SU-DHL-6 (cell line): ENCODE measurements at regions not wholly inside any gene's neighbourhood (a gene's known extent, or its start where the extent isn't known, plus 50 kb on each side); places are given as distances from the start of the nearest gene placed in this dataset.

ENCODE experiments used
- EZH2phosphoT487 ChIP-seq: fragments of 200-600 bp; sonication (generic), shearing (Covaris generic); conservative IDR thresholded peaks from 2 replicates; pipeline ENCODE4 v1.6.1; 2018; ENCODE audit warnings: mild to moderate bottlenecking, antibody characterized with exemption, low read length, moderate library complexity, mixed read lengths
- TF ChIP-seq, protein P1 (sequence below): fragments of 200-600 bp; sonication (generic); IDR thresholded peaks from one replicate; pipeline ENCODE4 v1.5.1; 2017; ENCODE audit warnings: antibody characterized with exemption, mild to moderate bottlenecking, low read length, moderate library complexity; ENCODE audit not compliant: insufficient read depth, poor library complexity, severe bottlenecking

DNA sequence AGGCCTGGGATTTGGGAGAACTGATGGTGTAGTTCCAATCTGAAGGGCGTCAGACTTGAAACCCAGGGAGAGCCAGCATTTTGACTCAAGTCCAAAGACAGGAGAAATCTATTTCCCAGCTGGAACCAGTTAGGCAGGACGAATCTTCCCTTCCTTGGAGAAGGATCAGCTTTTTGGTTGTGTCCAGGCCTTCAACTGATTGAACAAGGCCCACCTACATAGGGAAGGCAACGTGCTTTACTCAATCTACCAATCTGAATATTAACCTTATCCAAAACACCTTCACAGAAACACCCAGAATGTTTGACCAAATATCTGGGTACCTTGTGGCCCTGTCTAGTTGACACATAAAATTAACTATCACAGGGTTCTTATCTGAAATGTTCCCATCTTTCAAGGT is 221.9 kb upstream of the DLGAP1 start:
- TF ChIP-seq, protein P1, sequence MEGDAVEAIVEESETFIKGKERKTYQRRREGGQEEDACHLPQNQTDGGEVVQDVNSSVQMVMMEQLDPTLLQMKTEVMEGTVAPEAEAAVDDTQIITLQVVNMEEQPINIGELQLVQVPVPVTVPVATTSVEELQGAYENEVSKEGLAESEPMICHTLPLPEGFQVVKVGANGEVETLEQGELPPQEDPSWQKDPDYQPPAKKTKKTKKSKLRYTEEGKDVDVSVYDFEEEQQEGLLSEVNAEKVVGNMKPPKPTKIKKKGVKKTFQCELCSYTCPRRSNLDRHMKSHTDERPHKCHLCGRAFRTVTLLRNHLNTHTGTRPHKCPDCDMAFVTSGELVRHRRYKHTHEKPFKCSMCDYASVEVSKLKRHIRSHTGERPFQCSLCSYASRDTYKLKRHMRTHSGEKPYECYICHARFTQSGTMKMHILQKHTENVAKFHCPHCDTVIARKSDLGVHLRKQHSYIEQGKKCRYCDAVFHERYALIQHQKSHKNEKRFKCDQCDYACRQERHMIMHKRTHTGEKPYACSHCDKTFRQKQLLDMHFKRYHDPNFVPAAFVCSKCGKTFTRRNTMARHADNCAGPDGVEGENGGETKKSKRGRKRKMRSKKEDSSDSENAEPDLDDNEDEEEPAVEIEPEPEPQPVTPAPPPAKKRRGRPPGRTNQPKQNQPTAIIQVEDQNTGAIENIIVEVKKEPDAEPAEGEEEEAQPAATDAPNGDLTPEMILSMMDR, result no peak
- TF ChIP-seq EZH2phosphoT487, result no peak
